ENCODE measurements at regions not wholly inside any gene's neighbourhood (a gene's known extent, or its start where the extent isn't known, plus 50 kb on each side); places are given as distances from the start of the nearest gene placed in this dataset.

GRCh38 chr5:124819201-124819600 lies 72.8 kb upstream of the ZNF608 start:
- Histone ChIP-seq H3K9ac (replicated peaks; ENCODE audit: extremely low read depth, insufficient read depth, low read length) (no peak overlapping the region), H3K27me3 (ENCODE audit: control insufficient read depth in 2 of 2, insufficient read depth in 2 of 2, low read length in 2 of 2) (no peaks in the 10 kb centered on the region), H3K4me1 (ENCODE audit: control insufficient read depth, extremely low read depth, insufficient read depth, low read length) (no peaks in the 10 kb centered on the region), H3K4me3 (replicated peaks in 1 of 3; ENCODE audit: insufficient read depth in 1 of 3, low read depth in 1 of 3, low read length in 3 of 3) (no peak overlapping the region), H3K36me3 (ENCODE audit: control insufficient read depth in 2 of 2, extremely low read depth in 1 of 2, insufficient read depth in 2 of 2, low read length in 2 of 2) (no peaks in the 10 kb centered on the region), H4K20me1 (replicated peaks; ENCODE audit: control insufficient read depth, extremely low read depth, insufficient read depth, low read length) (no peaks in the 10 kb centered on the region), H3K27ac (ENCODE audit: insufficient read depth, low read depth, low read length) (no peak overlapping the region), H3K9me3 (replicated peaks; ENCODE audit: control insufficient read depth, insufficient read depth, low read length) (no peaks in the 10 kb centered on the region), H3K4me2 (ENCODE audit: insufficient read depth, low read length) (no peak overlapping the region), H3K79me2 (ENCODE audit: control insufficient read depth, insufficient read depth, low read length) (no peaks in the 10 kb centered on the region), H2AFZ (ENCODE audit: low read depth, low read length) (no peak overlapping the region), H3K9me1 (replicated peaks; ENCODE audit: control insufficient read depth, extremely low read depth, insufficient read depth, low read length) (no peaks in the 10 kb centered on the region)
- FAIRE-seq (no peak), DNase-seq (ENCODE audit: low read depth, low spot score) (no peak)
- BruUV-seq (replicated peaks), result no TSS peak
- intact Hi-C loops (cut with micrococcal nuclease), result no loop called here
- CTCF ChIA-PET, result no interaction called here
- POLR2A ChIA-PET, result no interaction called here
- TF ChIP-seq CTCF (IDR thresholded peaks at IDR 0.05; ENCODE audit: extremely low read depth in 1 of 2, insufficient read depth in 1 of 2, low read depth in 1 of 2, low read length in 2 of 2), result no peak
- no peak for TF ChIP-seq FOS (IDR thresholded peaks at IDR 0.05; ENCODE audit: borderline replicate concordance, insufficient read depth, low read length)
- no peak for TF ChIP-seq JUN (IDR thresholded peaks at IDR 0.05; ENCODE audit: borderline replicate concordance, insufficient read depth, insufficient read length, low read depth)
- TF ChIP-seq EZH2 (IDR thresholded peaks at IDR 0.05; ENCODE audit: borderline replicate concordance, low read depth, low read length, severe bottlenecking), result no peak
- TF ChIP-seq GATA2 (IDR thresholded peaks at IDR 0.05; ENCODE audit: insufficient read depth, insufficient read length, low read depth, low read length), result no peak
- no peak for TF ChIP-seq POLR2A (IDR thresholded peaks at IDR 0.05; ENCODE audit: low read depth, low read length)
- no peak for TF ChIP-seq MYC (IDR thresholded peaks at IDR 0.05; ENCODE audit: low read depth, low read length)
- TF ChIP-seq POLR2AphosphoS5 (IDR thresholded peaks at IDR 0.05; ENCODE audit: insufficient read depth, low read depth, low read length), result no peak
- TF ChIP-seq MAX (IDR thresholded peaks at IDR 0.05; ENCODE audit: insufficient read depth, insufficient read length), result no peak
- dilution Hi-C loops (cut with MboI; ENCODE audit: extremely low pct_ligation_motif_present, low sequenced_read_pairs), result no loop called here

Data from endothelial cell of umbilical vein (primary cell).